ENCODE measurements at regions not wholly inside any gene's neighbourhood (a gene's known extent, or its start where the extent isn't known, plus 50 kb on each side); places are given as distances from the start of the nearest gene placed in this dataset.

- TF ChIP-seq, protein P1, sequence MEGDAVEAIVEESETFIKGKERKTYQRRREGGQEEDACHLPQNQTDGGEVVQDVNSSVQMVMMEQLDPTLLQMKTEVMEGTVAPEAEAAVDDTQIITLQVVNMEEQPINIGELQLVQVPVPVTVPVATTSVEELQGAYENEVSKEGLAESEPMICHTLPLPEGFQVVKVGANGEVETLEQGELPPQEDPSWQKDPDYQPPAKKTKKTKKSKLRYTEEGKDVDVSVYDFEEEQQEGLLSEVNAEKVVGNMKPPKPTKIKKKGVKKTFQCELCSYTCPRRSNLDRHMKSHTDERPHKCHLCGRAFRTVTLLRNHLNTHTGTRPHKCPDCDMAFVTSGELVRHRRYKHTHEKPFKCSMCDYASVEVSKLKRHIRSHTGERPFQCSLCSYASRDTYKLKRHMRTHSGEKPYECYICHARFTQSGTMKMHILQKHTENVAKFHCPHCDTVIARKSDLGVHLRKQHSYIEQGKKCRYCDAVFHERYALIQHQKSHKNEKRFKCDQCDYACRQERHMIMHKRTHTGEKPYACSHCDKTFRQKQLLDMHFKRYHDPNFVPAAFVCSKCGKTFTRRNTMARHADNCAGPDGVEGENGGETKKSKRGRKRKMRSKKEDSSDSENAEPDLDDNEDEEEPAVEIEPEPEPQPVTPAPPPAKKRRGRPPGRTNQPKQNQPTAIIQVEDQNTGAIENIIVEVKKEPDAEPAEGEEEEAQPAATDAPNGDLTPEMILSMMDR (IDR thresholded peaks at IDR 0.05), result no peak
- no peak for TF ChIP-seq POLR2A (IDR thresholded peaks at IDR 0.05)
Observed at GRCh38 chr1:71210718-71211117, 129.9 kb upstream of the ZRANB2 start.

All from adrenal gland (tissue), 5 donors.